EH (cell line): ENCODE measurements at regions not wholly inside any gene's neighbourhood (a gene's known extent, or its start where the extent isn't known, plus 50 kb on each side); places are given as distances from the start of the nearest gene placed in this dataset.
"Not testable (repeated sequence)": the region's sequence is repeated elsewhere in the genome, so short reads cannot be mapped to it uniquely, and the experiment has no call there.

Experiments used
- DNase-seq: peaks from one replicate; pipeline ENCODE4 v3.0.0-alpha.2; 2015; ENCODE audit warnings: low read depth

DNA sequence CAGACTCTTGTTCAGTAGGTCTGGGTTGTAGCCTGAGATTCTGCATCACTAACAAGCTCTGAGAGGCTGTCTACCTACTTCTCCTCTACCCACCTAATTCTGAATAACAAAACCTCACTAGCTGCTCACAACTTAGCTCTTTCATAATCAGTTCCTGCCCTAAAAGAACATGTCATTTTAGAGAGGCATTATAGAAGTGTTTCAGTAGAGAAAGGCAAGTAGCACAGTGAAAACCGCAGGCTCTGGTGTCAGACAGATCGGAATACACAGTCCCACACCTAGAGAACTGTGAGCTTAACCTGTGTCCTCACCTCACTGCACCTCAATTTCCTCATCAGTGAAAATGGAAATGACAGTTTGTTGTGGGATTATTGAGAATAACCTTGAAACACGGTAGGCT lies 1337.6 kb upstream of the TENM4 start:
- no peak for DNase-seq

GRCh38 chr11:80773919-80774318 lies 1333.1 kb upstream of the TENM4 start:
- DNase-seq: no peak

DNA sequence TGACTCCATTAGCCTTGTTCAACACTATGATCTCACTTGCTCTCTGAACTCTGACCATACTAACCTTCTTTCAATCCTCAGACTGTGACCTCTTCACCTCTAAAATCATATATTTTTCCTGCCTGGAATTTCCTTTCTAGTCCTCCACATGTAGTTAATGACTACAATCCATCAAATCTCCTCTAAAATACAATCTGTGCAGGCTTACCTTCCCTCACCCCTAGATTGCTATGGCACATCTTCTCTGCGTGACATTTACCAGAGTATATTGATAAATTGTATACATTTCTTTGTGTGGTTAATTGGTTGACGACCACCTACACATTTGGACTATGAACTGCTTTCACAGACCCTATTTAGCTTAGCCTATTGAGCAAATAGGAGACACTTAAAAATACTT lies 1330.2 kb upstream of the TENM4 start:
- no peak for DNase-seq

DNA sequence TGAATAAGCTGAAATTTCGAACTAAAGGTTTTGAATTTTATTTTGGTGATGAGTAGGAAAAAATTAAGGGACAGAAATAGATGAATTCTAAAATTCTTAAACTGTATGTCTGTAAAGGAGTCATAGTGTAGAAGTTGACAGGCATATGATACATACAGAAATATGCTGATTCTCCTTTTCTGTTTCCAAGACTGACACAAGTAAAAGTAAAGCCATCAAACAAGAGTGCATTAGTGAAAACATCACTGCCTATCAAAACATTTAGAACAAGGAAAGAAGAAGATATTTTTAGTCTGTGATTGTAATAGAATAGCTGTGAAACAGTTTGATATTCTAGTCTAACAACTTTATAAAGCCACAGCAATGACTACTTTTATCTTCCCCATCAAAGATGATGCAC lies 1318.0 kb upstream of the TENM4 start:
- no peak for DNase-seq

DNA sequence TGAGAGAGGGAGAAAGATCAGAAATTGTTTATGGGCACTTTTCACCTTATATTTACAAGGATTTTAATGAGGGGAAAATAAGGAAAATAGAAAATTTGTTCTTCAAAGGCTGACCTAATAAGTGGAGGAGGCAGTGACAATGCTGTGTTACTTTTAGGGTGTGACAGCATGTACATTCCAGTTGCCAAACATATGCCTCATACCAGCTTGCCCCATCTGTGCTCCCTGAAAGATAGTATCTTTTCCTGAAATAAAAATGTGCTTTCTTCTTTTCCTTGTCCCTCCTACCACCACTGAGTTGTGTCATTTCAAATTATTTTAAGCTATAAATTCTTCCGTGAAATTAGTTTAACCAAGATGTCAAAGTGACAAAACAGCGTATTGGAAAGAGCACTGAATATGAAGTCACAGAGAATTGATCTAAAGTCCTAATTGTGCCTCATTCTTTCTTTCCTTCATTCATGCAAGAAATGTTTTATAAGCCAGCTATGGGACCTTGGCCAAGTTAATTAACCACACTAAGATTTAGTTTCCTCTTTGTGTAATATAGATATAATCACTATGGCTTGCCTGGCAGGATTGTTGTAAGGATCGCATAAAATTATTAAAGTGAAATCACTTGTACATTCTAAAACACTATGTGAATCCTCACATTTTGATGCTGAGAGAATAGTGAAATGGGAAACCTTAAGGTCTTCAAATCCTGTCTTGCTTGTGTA lies 1307.5 kb upstream of the TENM4 start:
- DNase-seq: no peak

- DNase-seq: no peak
Measured at GRCh38 chr11:80746300-80746699, 1305.5 kb upstream of the TENM4 start.

GRCh38 chr11:80745416-80745815 lies 1304.6 kb upstream of the TENM4 start:
- DNase-seq: no peak

DNA sequence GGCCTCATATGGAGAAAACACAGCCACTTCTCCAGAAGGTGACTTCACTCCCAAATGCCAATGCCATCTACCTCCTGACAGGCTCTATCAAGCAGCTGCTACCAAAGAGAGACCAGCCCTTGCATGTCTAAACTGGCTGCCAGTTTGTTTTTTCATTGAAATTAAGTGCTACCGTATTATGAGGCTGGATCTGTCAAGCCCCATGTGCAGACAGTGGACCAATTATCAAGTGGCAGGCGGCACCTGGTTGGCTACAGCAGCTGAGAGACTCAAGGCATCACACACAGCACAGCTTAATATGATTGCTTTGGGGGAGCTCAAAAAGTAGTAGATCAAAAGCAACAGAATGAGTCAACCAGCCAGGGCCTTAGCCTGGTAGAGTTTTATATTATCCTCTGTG lies 1293.0 kb upstream of the TENM4 start:
- DNase-seq: no peak

DNA sequence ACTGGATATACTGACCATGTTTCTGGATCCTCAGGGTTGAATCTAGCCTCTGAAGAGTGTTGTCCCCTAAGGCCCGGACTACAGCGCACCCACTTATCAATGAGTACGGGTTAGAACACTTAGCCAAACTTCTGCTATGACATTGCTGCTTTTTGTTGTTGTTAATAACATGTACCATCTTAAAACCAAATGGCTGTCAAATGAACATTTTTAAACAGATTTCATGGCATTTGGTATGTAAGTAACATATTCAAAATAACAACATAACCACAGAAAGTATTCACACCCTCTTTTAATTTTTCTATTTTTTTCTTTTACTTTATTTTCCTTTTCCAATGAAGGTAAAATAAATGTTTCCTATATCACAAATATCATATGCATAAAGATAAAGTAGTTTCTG lies 1292.5 kb upstream of the TENM4 start:
- DNase-seq: no peak

DNA sequence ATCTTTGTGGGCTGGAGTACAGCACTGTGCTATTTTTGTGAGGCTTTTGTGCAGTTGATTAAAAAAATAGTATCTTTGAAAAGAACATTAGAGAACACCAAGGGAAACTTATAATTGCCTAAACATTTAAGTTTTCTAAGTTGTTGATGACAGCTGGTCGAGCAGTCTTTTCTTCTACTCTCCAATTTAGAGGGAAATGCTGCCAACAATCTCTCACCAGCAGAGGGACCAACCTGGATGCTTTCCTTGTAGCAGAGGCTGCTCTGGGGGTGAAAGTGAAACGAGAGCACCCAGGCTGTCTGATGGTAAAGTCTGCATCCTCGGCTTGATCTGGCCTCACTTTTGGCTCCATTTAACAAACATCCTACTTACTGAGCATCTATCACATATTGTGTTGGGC lies 1286.5 kb upstream of the TENM4 start:
- no peak for DNase-seq

DNA sequence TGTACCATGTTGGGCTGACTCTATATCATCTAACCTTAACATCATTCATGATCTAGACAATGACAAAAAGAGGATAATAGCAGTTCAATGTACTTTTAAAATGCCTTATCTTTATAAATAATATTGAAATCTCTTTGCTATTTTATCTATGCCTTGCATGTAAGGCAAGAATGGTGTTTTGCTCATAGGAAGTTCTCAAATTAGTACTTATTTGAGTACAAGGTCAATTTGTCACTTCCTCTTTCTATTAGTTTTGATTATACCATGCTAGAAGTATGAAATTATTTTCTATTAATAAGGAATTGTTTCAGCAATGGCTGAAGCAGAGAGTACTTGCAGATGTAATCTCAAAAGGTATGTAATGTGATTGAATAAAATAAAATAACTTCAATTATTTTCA lies 1285.4 kb upstream of the TENM4 start:
- DNase-seq: no peak

- DNase-seq: no peak
Measured at GRCh38 chr11:80724366-80724765, 1283.5 kb upstream of the TENM4 start.

GRCh38 chr11:80722629-80723028 lies 1281.8 kb upstream of the TENM4 start:
- no peak for DNase-seq

DNA sequence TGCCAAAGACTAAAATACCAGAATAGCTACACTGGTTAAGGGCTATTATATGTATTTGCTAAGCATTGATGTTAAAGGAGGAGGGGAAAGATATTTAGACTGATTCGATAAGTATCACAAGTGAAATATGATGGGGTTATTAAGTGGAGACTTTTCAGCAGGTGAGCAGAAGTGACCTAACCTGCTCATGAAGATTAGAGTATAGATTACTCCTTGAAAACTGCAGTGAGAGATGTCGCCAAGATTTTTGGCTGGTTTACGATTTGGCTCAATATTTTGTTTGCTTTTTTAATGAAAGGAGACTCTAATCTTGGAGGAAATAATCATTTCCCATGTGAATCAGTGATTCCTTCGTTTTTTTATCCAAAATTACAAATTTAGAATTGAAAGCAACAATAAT lies 1279.5 kb upstream of the TENM4 start:
- DNase-seq: no peak

GRCh38 chr11:80719292-80719646 lies 1278.4 kb upstream of the TENM4 start:
- no peak for DNase-seq

- DNase-seq: no peak
Measured at GRCh38 chr11:80718611-80719291, 1277.9 kb upstream of the TENM4 start.

DNA sequence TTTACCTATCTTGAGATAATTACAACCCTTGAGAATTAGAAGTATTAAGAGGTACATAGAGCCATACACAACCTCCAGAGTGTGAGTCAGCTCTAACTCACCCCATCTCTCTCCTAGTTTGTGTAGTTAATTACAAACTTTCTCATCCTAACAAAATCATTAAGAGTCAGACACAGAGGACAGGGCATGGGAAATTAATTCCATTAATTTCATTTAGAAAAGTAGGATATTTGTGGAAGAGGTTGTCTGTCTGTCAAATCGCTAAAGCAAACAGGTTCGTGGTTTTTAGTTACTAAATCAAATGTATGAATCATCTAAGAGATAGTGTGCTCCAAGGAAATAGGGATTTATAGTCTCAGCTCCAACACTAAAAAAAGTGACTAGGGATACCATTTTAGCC lies 1261.4 kb upstream of the TENM4 start:
- DNase-seq: no peak

DNA sequence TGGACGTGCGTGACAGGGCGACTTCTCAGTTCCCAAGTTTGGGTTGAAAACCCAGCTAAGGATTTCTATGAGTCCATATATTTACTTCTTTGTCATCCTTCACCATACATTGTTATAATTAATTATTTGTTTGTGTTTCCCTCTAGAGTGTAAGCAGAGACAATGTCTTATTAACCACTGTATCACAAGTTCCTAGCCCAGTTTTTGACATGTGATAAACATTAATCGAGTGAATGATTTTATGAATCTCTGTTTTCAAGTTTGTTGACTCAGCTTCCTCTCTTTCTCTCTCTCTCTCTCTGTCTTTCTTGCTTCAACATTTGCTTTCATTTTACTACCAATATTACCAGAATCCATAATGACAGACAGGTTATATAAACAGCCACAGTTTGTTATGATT lies 1259.6 kb upstream of the TENM4 start:
- no peak for DNase-seq

DNA sequence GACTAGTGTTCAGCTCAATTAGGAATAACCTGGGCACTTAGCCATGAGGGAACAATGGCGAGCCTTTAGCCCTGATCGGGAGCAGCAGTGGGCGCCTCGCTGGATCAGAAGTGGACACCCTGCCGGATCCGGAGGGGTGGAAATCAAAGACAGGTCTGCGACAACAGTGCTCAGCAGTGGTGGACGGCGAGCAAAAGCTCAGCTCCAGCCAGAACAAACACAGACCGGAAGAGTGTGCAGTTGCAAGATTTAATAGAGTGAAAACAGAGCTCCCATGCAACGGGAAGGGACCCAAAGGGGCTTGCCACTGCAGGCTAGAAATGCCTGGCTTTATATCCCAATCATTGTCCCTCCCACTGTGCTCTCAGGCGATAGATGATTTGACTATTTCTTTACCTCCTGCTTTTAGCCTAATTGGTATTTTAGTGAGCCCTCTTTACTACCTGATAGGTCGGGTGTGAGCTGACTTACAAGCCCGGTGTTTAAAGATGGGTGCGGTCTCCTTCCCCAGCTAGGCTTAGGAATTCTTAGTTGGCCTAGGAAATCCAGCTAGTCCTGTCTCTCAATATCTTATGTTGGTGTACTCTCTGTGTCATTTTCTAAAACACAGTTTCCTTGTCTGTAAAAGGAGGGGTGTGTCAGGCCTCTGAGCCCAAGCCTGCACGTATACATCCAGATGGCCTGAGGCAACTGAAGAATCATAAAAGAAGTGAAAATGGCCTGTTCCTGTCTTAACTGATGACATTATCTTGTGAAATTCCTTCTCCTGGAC lies 1258.8 kb upstream of the TENM4 start:
- not testable (repeated sequence) for DNase-seq

DNA sequence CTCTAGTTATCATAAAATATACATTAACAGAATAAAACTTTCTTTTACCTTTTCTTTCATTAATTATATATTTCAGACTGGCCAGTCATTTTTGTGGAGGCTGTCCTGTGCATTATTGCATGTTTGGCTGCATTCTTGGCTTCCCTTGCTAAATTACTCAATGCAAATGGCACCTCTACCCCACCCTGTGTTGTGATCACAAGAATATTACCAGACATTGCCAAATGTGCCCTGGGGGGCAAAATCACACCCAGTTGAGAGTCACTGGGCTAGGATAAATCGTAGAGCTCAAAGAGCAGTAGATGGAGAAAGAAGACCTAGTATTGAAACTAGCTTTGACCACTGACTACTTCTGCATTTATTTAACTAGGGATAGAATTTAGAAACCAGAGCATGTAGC lies 1257.8 kb upstream of the TENM4 start:
- no peak for DNase-seq

- DNase-seq: no peak
Measured at GRCh38 chr11:80694385-80694784, 1253.6 kb upstream of the TENM4 start.

DNA sequence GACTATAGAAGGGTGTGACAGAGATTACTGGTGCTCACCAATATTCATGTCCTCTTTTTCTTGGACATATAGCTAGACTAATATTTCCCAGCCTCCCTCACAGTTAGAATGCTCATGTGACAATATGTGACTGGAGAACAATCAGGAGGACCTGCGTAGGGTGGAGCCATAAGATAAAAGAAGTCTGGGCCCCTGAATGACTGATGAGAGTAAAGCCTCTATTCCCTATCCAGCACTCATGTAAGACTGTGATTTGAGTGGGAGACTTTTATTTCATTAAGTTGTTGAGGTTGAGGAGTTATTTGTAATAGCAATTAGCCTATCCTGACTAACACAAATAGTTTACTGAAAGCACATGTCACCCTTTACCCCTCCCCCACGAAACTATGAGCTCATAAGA lies 1247.1 kb upstream of the TENM4 start:
- DNase-seq: no peak

DNA sequence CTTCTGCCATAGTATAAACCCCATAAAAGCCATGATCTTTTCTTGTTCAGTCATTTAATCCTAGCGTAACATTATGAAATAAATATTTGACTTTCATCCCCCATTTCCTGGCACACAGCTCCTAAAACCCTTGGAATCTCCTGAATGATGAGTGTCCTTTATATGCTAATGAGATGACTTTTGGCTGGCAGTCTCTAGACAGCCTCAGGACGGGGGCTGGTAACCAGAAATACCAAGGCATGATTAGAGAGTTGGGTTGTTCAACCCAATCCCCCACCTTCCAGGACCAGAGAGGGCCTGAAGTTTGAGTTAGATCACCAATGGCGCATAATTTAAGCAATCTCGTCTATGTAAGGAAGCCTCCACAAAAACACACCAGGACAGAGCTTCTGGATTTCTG lies 1246.1 kb upstream of the TENM4 start:
- DNase-seq: no peak
